ENCODE measurements at regions not wholly inside any gene's neighbourhood (a gene's known extent, or its start where the extent isn't known, plus 50 kb on each side); places are given as distances from the start of the nearest gene placed in this dataset.

- peaks cover 2% of the 10 kb centered on the region for H3K4me1 Mint-ChIP-seq
- H3K27ac Mint-ChIP-seq, result no peak overlapping the region
Measured at GRCh38 chr10:94102436-94102835, 108.7 kb downstream of the PLCE1 start.

DNA sequence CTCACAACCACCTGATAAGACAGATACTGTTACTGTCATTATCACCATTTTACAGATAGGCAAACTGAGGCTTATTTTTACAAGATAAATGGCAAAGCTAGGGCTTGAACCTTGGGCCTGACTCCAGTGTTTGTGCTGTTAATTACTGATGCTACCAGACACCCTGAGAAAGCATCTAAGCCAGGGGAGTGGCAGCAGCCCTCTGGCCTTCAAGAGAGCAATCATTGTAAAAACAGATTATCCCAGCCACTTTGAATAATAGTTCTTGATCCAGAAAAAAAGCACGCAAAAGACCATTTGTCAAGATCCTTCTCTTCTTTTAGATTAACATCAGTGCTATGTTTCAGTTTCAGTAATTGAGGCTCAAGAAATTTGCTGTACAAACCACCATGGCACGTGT is 109.5 kb downstream of the PLCE1 start:
- Mint-ChIP-seq H3K4me1 (peaks cover 2% of the 10 kb centered on the region), H3K36me3 (no peaks in the 10 kb centered on the region), H3K4me3 (no peak overlapping the region), H3K27ac (no peak overlapping the region), H3K9me3 (no peaks in the 10 kb centered on the region), H3K27me3 (ENCODE audit: low read depth) (no peaks in the 10 kb centered on the region; the same call in none of the 2 replicates)
- DNase-seq (ENCODE audit: low spot score) (no peak), ATAC-seq (no peak)
- no peak for TF ChIP-seq ZNF317 (CRISPR knock-in tag; IDR thresholded peaks at IDR 0.05; ENCODE audit: borderline replicate concordance, low read depth)
- no peak for TF ChIP-seq CREB1 (CRISPR knock-in tag; IDR thresholded peaks at IDR 0.05)
- no peak for TF ChIP-seq USF2 (CRISPR knock-in tag; IDR thresholded peaks at IDR 0.05)
- no peak for TF ChIP-seq FOXJ3 (CRISPR knock-in tag; IDR thresholded peaks at IDR 0.05; ENCODE audit: borderline replicate concordance)
- CTCF ChIA-PET, result no interaction called here
- POLR2A ChIA-PET, result no interaction called here

More at GRCh38 chr10:94102436-94102835, 108.7 kb downstream of the PLCE1 start:
- Mint-ChIP-seq H3K4me3 (no peak overlapping the region), H3K9me3 (no peaks in the 10 kb centered on the region), H3K36me3 (no peaks in the 10 kb centered on the region), H3K27me3 (ENCODE audit: low read depth) (no peaks in the 10 kb centered on the region; the same call in none of the 2 replicates)
- CTCF ChIA-PET, result no interaction called here
- POLR2A ChIA-PET, result no interaction called here
- no peak for DNase-seq (ENCODE audit: low spot score)
- ATAC-seq, result no peak
- TF ChIP-seq GTF2I (CRISPR knock-in tag; conservative IDR thresholded peaks at IDR 0.05) (no peak), EMX1 (CRISPR knock-in tag; IDR thresholded peaks at IDR 0.05) (no peak), NR3C1 (CRISPR knock-in tag; conservative IDR thresholded peaks at IDR 0.05; ENCODE audit: low read depth) (no peak), MLX (CRISPR knock-in tag; IDR thresholded peaks at IDR 0.05) (no peak), SMAD3 (CRISPR knock-in tag; IDR thresholded peaks at IDR 0.05; ENCODE audit: borderline replicate concordance) (no peak), JAZF1 (CRISPR knock-in tag; IDR thresholded peaks at IDR 0.05) (no peak)

DNA sequence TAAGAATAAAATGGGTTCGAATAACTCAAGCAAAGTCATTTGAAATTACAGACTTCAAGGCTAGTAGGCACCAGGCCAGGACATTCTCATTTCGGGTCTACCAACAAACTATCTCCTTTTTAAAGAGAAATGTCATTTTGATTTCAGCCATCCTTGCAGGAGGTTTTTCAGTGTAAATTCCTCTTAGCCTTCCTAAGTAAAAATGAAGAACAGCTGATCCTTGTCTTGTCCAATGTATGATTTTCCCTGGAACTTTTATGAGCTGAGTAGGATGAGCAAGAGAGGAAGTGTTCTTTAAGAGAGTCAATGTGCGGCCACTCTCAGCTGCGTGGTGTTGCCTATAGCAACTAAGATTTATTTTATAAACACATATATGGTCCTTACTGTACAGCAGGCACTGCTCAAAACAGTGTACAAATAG is 110.1 kb downstream of the PLCE1 start:
- TF ChIP-seq SMAD3 (CRISPR knock-in tag; IDR thresholded peaks at IDR 0.05; ENCODE audit: borderline replicate concordance) (no peak), EMX1 (CRISPR knock-in tag; IDR thresholded peaks at IDR 0.05) (no peak), RELA (CRISPR knock-in tag; IDR thresholded peaks at IDR 0.05; ENCODE audit: borderline replicate concordance) (no peak), HMGA2 (CRISPR knock-in tag; IDR thresholded peaks at IDR 0.05) (no peak), ZNF425 (CRISPR knock-in tag; conservative IDR thresholded peaks at IDR 0.05) (no peak), NR2C2 (CRISPR knock-in tag; IDR thresholded peaks at IDR 0.05) (no peak), NR1H2 (CRISPR knock-in tag; IDR thresholded peaks at IDR 0.05) (no peak), ZNF317 (CRISPR knock-in tag; IDR thresholded peaks at IDR 0.05; ENCODE audit: borderline replicate concordance, low read depth) (no peak), ZBTB21 (CRISPR knock-in tag; IDR thresholded peaks at IDR 0.05; ENCODE audit: borderline replicate concordance) (no peak), ZNF532 (CRISPR knock-in tag; IDR thresholded peaks at IDR 0.05; ENCODE audit: borderline replicate concordance) (no peak), ZNF219 (CRISPR knock-in tag; IDR thresholded peaks at IDR 0.05; ENCODE audit: borderline replicate concordance) (no peak)
- TF ChIP-seq, protein P1, sequence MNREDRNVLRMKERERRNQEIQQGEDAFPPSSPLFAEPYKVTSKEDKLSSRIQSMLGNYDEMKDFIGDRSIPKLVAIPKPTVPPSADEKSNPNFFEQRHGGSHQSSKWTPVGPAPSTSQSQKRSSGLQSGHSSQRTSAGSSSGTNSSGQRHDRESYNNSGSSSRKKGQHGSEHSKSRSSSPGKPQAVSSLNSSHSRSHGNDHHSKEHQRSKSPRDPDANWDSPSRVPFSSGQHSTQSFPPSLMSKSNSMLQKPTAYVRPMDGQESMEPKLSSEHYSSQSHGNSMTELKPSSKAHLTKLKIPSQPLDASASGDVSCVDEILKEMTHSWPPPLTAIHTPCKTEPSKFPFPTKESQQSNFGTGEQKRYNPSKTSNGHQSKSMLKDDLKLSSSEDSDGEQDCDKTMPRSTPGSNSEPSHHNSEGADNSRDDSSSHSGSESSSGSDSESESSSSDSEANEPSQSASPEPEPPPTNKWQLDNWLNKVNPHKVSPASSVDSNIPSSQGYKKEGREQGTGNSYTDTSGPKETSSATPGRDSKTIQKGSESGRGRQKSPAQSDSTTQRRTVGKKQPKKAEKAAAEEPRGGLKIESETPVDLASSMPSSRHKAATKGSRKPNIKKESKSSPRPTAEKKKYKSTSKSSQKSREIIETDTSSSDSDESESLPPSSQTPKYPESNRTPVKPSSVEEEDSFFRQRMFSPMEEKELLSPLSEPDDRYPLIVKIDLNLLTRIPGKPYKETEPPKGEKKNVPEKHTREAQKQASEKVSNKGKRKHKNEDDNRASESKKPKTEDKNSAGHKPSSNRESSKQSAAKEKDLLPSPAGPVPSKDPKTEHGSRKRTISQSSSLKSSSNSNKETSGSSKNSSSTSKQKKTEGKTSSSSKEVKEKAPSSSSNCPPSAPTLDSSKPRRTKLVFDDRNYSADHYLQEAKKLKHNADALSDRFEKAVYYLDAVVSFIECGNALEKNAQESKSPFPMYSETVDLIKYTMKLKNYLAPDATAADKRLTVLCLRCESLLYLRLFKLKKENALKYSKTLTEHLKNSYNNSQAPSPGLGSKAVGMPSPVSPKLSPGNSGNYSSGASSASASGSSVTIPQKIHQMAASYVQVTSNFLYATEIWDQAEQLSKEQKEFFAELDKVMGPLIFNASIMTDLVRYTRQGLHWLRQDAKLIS (CRISPR knock-in tag; IDR thresholded peaks at IDR 0.05; ENCODE audit: borderline replicate concordance), result no peak
- Mint-ChIP-seq H3K36me3 (no peaks in the 10 kb centered on the region), H3K4me1 (peaks cover 2% of the 10 kb centered on the region), H3K27me3 (ENCODE audit: low read depth) (no peaks in the 10 kb centered on the region; the same call in none of the 2 replicates), H3K27ac (no peak overlapping the region), H3K4me3 (no peak overlapping the region), H3K9me3 (no peaks in the 10 kb centered on the region)
- DNase-seq (ENCODE audit: low spot score), result no peak
- CTCF ChIA-PET, result no interaction called here
- ATAC-seq, result no peak
- POLR2A ChIA-PET, result interaction anchor here (1.0 kb wide), 1 partner anchor 13 kb away, joined by 3 read pairs; no protein-coding TSS in a partner anchor

Data from WTC11 (cell line).